HFFc6 (cell line): ENCODE measurements at regions not wholly inside any gene's neighbourhood (a gene's known extent, or its start where the extent isn't known, plus 50 kb on each side); places are given as distances from the start of the nearest gene placed in this dataset.

ENCODE experiments used
- DNase-seq: peaks from one replicate; pipeline ENCODE4 v3.0.0-alpha.2; 2018
- H3K27ac Mint-ChIP-seq: 2 replicates; pipeline ENCODE4 v1.8.0; 2020; ENCODE audit warnings: mild to moderate bottlenecking, mixed read lengths
- H3K27me3 Mint-ChIP-seq: 2 replicates; pipeline ENCODE4 v1.8.0; 2021; ENCODE audit warnings: mild to moderate bottlenecking, moderate library complexity, mixed read lengths; ENCODE audit not compliant: insufficient read depth
- H3K36me3 Mint-ChIP-seq: 2 replicates; pipeline ENCODE4 v1.8.0; 2021; ENCODE audit warnings: low read depth, mixed read lengths
- H3K4me1 Mint-ChIP-seq: 2 replicates; pipeline ENCODE4 v1.8.0; 2020; ENCODE audit warnings: low read depth, mixed read lengths
- H3K4me3 Mint-ChIP-seq: 2 replicates; pipeline ENCODE4 v1.8.0; 2020; ENCODE audit warnings: mild to moderate bottlenecking, moderate library complexity, mixed read lengths
- H3K9me3 Mint-ChIP-seq: 2 replicates; pipeline ENCODE4 v1.8.0; 2020; ENCODE audit warnings: mild to moderate bottlenecking, mixed read lengths
- CTCF ChIP-seq: fragments of 200-600 bp; sonication (generic); IDR thresholded peaks from 2 replicates; pipeline ENCODE4 v1.5.0; 2021; ENCODE audit warnings: antibody characterized with exemption, mild to moderate bottlenecking

- Mint-ChIP-seq H3K4me1 (no peaks in the 10 kb centered on the region), H3K4me3 (no peak overlapping the region), H3K27me3 (no peaks in the 10 kb centered on the region; the same call in 1 of the 2 replicates), H3K36me3 (no peaks in the 10 kb centered on the region; the same call in 1 of the 2 replicates), H3K9me3 (peaks cover 14% of the 10 kb centered on the region), H3K27ac (no peak overlapping the region)
- TF ChIP-seq CTCF, result no peak
- no peak for DNase-seq
Measured at GRCh38 chr6:15862810-15863209, 200.0 kb upstream of the DTNBP1 start.

GRCh38 chr6:15861486-15861885, 198.7 kb upstream of the DTNBP1 start:
- Mint-ChIP-seq H3K4me1 (no peaks in the 10 kb centered on the region), H3K27me3 (no peaks in the 10 kb centered on the region; the same call in 1 of the 2 replicates), H3K36me3 (no peaks in the 10 kb centered on the region; the same call in 1 of the 2 replicates), H3K27ac (no peak overlapping the region), H3K4me3 (no peak overlapping the region), H3K9me3 (peaks cover 20% of the 10 kb centered on the region)
- TF ChIP-seq CTCF, result no peak
- no peak for DNase-seq

- no peak for TF ChIP-seq CTCF
- H3K36me3 Mint-ChIP-seq, result no peaks in the 10 kb centered on the region
Measured at GRCh38 chr6:15854826-15855710, 192.2 kb upstream of the DTNBP1 start.

GRCh38 chr6:15854378-15854777, 191.6 kb upstream of the DTNBP1 start:
- TF ChIP-seq CTCF, result no peak
- no peak overlapping the region for H3K4me3 Mint-ChIP-seq
- H3K9me3 Mint-ChIP-seq, result peaks cover 22% of the 10 kb centered on the region

More at GRCh38 chr6:15854826-15855710, 192.2 kb upstream of the DTNBP1 start:
- Mint-ChIP-seq H3K9me3 (peaks cover 22% of the 10 kb centered on the region), H3K27me3 (no peaks in the 10 kb centered on the region; the same call in 1 of the 2 replicates), H3K4me3 (no peak overlapping the region), H3K27ac (no peak overlapping the region), H3K4me1 (no peaks in the 10 kb centered on the region)
- DNase-seq, result no peak

DNA sequence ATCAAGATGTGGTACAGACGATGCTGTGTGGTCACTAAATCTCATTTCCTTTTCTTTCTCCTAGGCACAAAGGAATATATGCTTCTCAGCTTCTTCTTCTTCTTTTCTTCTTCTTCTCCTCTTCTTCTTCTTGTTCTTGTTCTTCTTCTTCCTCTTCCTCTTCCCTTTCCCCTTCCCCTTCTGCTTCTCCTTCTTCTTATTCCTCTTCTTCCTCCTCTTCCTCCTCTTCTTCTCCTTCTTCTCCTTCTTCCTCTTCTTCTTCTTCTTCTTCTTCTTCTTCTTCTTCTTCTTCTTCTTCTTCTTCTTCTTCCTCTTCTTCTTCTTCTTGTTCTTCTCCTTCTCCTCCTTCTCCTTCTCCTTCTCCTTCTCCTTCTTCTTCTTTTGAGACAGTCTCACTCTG, 190.4 kb upstream of the DTNBP1 start:
- TF ChIP-seq CTCF, result no peak
- peaks cover 25% of the 10 kb centered on the region for H3K9me3 Mint-ChIP-seq
- no peak for DNase-seq
- H3K4me1 Mint-ChIP-seq, result no peaks in the 10 kb centered on the region
- no peak overlapping the region for H3K4me3 Mint-ChIP-seq
- H3K36me3 Mint-ChIP-seq, result no peaks in the 10 kb centered on the region
- no peaks in the 10 kb centered on the region; the same call in none of the 2 replicates for H3K27me3 Mint-ChIP-seq
- H3K27ac Mint-ChIP-seq, result no peak overlapping the region

More at GRCh38 chr6:15854378-15854777, 191.6 kb upstream of the DTNBP1 start:
- Mint-ChIP-seq H3K36me3 (no peaks in the 10 kb centered on the region), H3K27ac (no peak overlapping the region), H3K27me3 (no peaks in the 10 kb centered on the region; the same call in 1 of the 2 replicates), H3K4me1 (no peaks in the 10 kb centered on the region)
- DNase-seq, result no peak
